Muscle layer of duodenum (tissue), 2 donors: ENCODE measurements at regions not wholly inside any gene's neighbourhood (a gene's known extent, or its start where the extent isn't known, plus 50 kb on each side); places are given as distances from the start of the nearest gene placed in this dataset.
A peak's percentile ranks its signal among the peaks of the same experiment; 100 is the strongest.

Experiments
- H3K27ac ChIP-seq: one replicate; pipeline ENCODE4 v1.7.0; 2013; ENCODE audit warnings: mild to moderate bottlenecking, low read length
- H3K27me3 ChIP-seq: one replicate; pipeline ENCODE4 v1.7.0; 2013; ENCODE audit warnings: low read depth, mild to moderate bottlenecking, control low read depth, low read length
- H3K36me3 ChIP-seq, 2 donors: one replicate each; pipeline ENCODE4 v1.7.0; 2013; ENCODE audit warnings: low read length in 2 of 2, control low read depth in 1 of 2, mild to moderate bottlenecking in 1 of 2; ENCODE audit not compliant: insufficient read depth in 2 of 2, control insufficient read depth in 1 of 2
- H3K4me1 ChIP-seq, 2 donors: one replicate each; pipeline ENCODE4 v1.7.0; 2013; ENCODE audit warnings: low read length in 2 of 2, mild to moderate bottlenecking in 2 of 2, control low read depth in 1 of 2, moderate library complexity in 1 of 2; ENCODE audit not compliant: insufficient read depth in 2 of 2, control insufficient read depth in 1 of 2
- H3K4me3 ChIP-seq, 2 donors: one replicate each; pipeline ENCODE4 v1.7.0; 2013; ENCODE audit warnings: low read length in 2 of 2, low read depth in 1 of 2, mild to moderate bottlenecking in 1 of 2
- H3K9me3 ChIP-seq, 2 donors: one replicate each; pipeline ENCODE4 v1.7.0; 2013; ENCODE audit warnings: low read length in 2 of 2, control low read depth in 1 of 2, mild to moderate bottlenecking in 1 of 2; ENCODE audit not compliant: control insufficient read depth in 1 of 2
- donor health status: healthy.

DNA sequence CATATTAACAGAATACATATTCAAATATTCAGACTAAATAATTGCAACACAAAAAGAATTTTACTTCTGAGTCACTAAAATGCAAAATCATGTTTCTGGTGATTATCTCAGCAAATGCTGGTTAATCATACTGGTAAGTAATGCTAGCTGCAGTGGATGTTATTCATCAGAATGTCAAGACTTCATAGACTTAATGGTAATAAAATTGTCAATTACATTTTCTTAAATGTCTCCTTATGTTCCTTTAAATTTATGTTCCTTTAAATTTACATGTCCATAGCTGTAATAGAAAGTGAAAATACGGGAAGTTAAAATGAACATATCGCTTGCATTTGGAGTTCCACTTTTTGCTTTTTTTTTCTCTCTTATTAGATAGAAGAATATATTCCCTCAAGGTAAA lies 853.0 kb downstream of the SLITRK6 start:
- no peaks in the 10 kb centered on the region for H3K27me3 ChIP-seq
- no peaks in the 10 kb centered on the region for H3K9me3 ChIP-seq
- no peak overlapping the region for H3K27ac ChIP-seq
- H3K4me1 ChIP-seq = no peaks in the 10 kb centered on the region
- H3K36me3 ChIP-seq = no peaks in the 10 kb centered on the region
- H3K4me3 ChIP-seq = no peak overlapping the region

DNA sequence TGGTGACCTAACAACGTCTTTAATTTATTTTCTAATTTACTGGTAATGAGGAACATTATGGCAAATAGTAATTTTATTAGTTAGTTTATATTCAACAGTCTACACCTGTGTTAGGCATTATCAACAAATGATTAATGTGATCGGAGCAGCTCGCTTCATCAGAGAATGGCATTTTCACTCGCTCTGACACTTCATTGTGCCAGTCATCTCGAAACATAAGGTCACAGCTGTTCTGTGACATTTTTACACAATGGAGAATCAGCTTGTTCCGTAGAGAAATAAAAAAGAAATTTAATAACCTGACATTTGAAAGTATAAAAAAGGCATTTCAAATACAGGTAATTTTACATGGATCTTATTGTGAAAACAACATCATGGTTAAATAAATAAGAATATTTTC lies 858.4 kb downstream of the SLITRK6 start:
- Histone ChIP-seq H3K27ac (no peak overlapping the region), H3K4me3 (no peak overlapping the region), H3K27me3 (no peaks in the 10 kb centered on the region), H3K9me3 (no peaks in the 10 kb centered on the region), H3K36me3 (no peaks in the 10 kb centered on the region), H3K4me1 (no peaks in the 10 kb centered on the region)

DNA sequence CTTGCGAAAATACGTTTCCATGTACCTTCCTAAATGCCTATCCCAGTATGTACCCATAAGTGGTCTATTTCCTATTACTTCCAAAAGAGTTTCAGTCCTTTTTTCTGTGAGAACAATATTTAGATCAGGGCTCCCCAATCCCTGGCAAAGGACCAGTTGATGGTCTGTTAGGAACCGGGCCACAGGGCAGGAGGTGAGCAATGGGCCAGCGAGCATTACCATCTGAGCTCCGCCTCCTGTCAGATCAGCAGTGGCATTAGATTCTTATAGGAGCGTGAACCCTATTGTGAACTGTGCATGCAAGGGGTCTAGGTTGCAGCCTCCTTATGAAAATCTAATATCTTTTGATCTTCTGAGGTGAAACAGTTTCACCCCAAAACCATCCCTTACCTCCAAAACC lies 859.1 kb downstream of the SLITRK6 start:
- no peak overlapping the region for H3K27ac ChIP-seq
- H3K4me3 ChIP-seq = no peak overlapping the region
- no peaks in the 10 kb centered on the region for H3K27me3 ChIP-seq
- no peaks in the 10 kb centered on the region for H3K36me3 ChIP-seq
- no peaks in the 10 kb centered on the region for H3K9me3 ChIP-seq
- peaks cover 0 to 3% of the 10 kb centered on the region in 2 donors for H3K4me1 ChIP-seq

DNA sequence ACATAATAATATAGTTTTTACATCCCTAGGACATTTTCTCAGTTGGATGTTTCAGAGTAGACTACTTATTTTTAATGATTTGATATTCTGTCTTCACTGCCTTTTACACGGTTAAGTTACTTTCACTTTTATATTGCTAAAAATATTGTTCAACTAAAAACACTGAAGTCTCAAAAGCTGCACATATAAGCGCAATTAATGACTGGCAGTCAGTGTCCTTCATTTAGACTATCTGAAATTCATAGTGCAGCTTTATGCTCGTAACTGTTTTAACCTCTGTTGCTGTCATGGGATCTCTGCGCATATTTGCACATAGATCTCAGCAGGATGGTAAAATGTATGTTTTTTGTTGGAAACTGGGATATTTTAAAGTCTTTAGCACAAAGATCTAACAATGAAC lies 864.3 kb downstream of the SLITRK6 start:
- peak overlapping the region; percentile 54 to 61 for H3K4me3 ChIP-seq
- peaks cover 0 to 5% of the 10 kb centered on the region in 2 donors for H3K4me1 ChIP-seq
- H3K27ac ChIP-seq = no peak overlapping the region
- no peaks in the 10 kb centered on the region for H3K27me3 ChIP-seq
- H3K36me3 ChIP-seq = no peaks in the 10 kb centered on the region
- no peaks in the 10 kb centered on the region for H3K9me3 ChIP-seq

DNA sequence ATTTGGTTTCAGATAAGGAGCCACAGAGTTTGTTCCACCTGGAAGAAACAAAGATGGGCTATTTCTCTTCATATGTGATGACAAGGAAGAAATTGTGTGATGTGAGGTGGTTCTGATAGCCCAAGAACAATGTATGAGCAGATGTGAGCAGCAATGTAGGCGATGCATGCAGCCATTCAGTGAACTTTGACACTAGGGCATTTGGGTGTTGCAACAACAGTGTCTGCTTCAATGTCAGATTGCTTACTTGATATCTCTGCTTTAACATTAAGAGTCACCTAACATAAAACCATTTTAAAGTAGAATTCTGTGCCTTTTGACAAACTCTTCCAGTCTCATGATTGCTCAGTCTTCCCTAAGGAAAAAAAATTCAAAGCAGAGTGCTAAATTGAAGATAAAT lies 865.4 kb downstream of the SLITRK6 start:
- H3K36me3 ChIP-seq = no peaks in the 10 kb centered on the region
- no peaks in the 10 kb centered on the region for H3K9me3 ChIP-seq
- no peak overlapping the region for H3K27ac ChIP-seq
- no peak overlapping the region for H3K4me3 ChIP-seq
- no peaks in the 10 kb centered on the region for H3K27me3 ChIP-seq
- H3K4me1 ChIP-seq = peaks cover 0 to 5% of the 10 kb centered on the region in 2 donors

DNA sequence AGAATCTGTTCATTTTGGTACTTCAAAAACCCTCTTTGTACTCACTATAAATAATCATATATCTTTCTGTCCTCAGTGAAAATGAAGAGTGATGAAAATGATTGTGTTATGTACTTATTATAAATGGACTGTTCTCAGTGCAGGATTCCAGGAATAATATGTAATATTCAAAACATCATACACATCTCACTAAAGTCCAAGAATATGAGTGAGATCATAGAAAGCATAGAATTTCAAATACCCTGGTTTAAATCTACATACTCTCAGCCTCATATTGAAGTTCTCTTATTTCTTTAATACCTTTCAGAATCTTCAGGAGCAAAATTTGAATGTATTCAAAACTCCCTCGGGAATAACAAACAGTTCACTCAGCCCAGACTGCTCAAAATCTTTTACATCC lies 868.0 kb downstream of the SLITRK6 start:
- Histone ChIP-seq H3K27me3 (no peaks in the 10 kb centered on the region), H3K4me1 (peaks cover 0 to 5% of the 10 kb centered on the region in 2 donors), H3K4me3 (no peak overlapping the region), H3K27ac (no peak overlapping the region), H3K9me3 (no peaks in the 10 kb centered on the region), H3K36me3 (no peaks in the 10 kb centered on the region)

DNA sequence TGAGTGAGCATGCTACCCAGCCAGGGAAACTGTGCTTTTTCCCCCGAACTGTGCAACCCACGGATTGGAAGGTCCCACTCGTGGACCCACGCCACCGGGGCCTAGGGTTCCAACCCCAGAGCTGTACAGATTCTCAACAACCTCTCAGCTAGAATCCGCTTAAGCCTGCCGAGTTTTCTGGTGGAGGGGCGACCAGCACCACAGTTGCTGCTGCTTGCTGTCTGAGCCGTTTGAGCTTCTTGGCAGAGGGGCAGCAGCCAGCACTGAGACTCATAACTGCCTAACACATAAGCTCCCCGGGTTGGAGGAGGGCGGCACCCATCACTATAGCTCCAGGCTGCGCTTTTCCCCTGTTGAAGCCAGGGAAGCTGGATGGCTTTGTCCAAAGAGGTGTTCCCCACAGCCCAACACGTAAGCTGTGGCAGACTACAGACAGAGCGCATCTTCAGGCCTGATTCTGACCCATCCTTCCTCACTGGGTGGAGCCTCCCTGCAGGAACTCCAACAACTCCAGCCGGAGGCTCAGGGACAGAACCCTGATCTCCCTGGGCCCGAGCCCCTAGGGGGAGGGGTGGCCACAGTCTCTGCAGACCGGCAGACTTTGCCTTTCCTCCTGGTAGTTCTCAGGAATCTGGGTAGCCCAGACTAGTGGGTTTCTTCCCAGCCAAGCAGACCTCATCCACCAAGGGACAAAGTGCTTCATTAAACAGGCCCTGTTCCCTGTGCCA lies 871.6 kb downstream of the SLITRK6 start:
- Histone ChIP-seq H3K36me3 (no peaks in the 10 kb centered on the region), H3K4me3 (no peak overlapping the region), H3K9me3 (no peaks in the 10 kb centered on the region), H3K27me3 (no peaks in the 10 kb centered on the region), H3K27ac (no peak overlapping the region), H3K4me1 (no peaks in the 10 kb centered on the region)

DNA sequence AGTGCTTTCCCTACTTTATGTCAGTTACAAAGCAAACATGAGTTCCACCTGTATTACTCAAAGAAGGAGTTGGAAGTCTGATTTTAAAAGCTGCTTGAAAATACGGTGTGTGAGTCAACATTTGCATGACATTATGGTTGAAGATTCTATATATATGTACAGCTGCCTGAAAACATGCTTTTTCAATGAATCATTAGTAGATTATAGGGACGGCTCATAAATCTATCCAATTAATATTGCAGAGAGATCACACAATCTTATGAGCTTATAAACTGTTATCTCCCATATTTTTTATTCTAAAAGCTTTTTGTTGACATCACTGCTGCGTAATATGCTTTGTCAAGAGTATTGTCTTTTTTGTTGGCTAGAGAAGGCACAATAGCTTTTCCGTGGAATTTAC lies 873.8 kb downstream of the SLITRK6 start:
- Histone ChIP-seq H3K9me3 (no peaks in the 10 kb centered on the region), H3K4me1 (no peaks in the 10 kb centered on the region), H3K27me3 (no peaks in the 10 kb centered on the region), H3K27ac (no peak overlapping the region), H3K4me3 (no peak overlapping the region), H3K36me3 (no peaks in the 10 kb centered on the region)

DNA sequence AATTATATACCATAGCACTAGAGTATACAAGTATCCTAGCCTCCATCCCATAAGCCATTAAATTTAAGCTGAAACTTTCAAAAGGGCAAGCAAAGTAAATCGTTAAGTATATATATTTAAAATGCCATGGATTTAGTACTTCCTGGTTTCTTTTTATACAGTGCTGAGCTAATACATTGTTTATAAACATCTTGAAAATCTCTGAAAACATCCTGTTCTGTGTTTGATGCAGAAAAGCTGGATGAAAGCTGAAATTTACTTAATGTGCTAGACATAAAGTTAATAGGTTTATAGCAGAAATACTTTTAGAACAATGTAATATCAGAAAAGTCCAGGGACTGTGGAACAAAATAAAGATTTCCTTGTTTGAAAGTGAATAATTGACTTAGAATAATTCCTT lies 875.4 kb downstream of the SLITRK6 start:
- Histone ChIP-seq H3K4me3 (no peak overlapping the region), H3K9me3 (no peaks in the 10 kb centered on the region), H3K4me1 (no peaks in the 10 kb centered on the region), H3K36me3 (no peaks in the 10 kb centered on the region), H3K27ac (no peak overlapping the region), H3K27me3 (no peaks in the 10 kb centered on the region)

DNA sequence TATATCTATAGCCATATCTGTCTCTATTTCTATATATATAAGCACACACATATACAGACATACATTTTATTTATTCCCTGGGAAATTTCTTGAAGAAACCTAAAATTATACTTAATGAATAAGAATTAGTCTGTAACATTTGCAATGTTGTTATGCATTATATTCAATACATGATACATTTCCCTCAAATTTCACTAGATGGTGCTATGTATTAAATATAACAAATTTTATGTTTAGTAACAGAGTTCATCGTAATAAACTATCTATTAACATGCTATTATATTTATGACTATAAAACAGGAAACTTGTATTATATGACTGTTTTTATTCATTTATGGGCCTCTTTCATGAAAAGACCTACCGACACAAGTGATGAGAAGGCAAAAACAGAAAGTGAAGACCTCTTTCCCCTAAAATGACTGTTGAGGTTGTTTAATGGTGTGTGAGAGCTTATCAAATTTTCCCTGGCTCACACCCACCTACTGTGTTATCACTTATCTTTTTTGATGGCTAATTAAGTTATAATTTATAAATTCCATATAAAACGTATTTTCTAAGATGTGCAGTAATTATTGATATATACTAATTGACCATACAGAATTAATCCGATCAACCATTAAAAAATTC lies 881.9 kb downstream of the SLITRK6 start:
- H3K36me3 ChIP-seq = no peaks in the 10 kb centered on the region
- H3K27me3 ChIP-seq = no peaks in the 10 kb centered on the region
- no peak overlapping the region for H3K4me3 ChIP-seq
- H3K4me1 ChIP-seq = no peaks in the 10 kb centered on the region
- no peak overlapping the region for H3K27ac ChIP-seq
- no peaks in the 10 kb centered on the region for H3K9me3 ChIP-seq

DNA sequence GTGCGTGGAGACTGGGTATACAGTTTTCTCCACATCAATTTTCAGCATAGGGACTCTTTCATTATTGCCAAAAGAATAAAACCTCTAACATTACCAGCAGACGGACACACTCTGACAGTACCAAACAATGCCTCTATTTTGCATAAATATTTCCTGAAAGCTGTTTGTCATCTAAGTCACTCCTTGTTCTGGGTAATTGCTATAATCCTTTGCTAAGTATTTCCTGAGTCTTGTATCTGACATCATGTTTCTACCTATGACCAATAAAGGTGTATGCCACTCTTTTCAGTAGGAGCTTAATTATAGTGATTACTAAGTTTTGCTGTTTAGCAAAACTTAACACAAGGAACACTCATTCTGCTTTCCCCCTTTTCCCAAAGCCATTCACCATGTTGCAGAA lies 886.5 kb downstream of the SLITRK6 start:
- Histone ChIP-seq H3K27me3 (no peaks in the 10 kb centered on the region), H3K27ac (no peak overlapping the region), H3K4me3 (no peak overlapping the region), H3K9me3 (no peaks in the 10 kb centered on the region), H3K4me1 (no peaks in the 10 kb centered on the region), H3K36me3 (no peaks in the 10 kb centered on the region)

DNA sequence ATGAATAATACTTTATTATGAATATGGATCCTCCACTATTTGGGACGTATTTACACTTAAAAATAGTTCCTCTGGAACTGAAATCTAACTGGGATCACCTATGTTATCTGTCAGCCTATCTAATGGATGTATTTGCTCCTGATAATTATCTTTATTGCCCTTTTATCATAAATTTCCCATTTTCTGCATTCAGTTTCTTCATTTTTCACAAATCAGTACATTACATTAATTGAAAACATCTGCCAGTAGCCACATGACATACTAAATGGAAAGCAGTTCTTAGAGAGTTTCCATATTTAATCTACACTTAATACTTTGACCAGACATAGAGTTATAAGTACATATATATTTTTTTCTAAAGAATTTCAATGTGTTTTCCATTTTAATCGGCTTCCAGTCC lies 888.8 kb downstream of the SLITRK6 start:
- Histone ChIP-seq H3K36me3 (no peaks in the 10 kb centered on the region), H3K9me3 (no peaks in the 10 kb centered on the region), H3K4me1 (no peaks in the 10 kb centered on the region), H3K4me3 (no peak overlapping the region), H3K27me3 (no peaks in the 10 kb centered on the region), H3K27ac (no peak overlapping the region)
